Mesenchymal stem cell (in vitro differentiated cells and primary cell): ENCODE measurements at regions not wholly inside any gene's neighbourhood (a gene's known extent, or its start where the extent isn't known, plus 50 kb on each side); places are given as distances from the start of the nearest gene placed in this dataset.

Experiments used
- DNase-seq: peaks from one replicate; pipeline ENCODE4 v3.0.0-alpha.2; 2013
- H2AFZ ChIP-seq: one replicate; pipeline ENCODE4 v1.6.1; 2013; ENCODE audit warnings: low read depth, mild to moderate bottlenecking, control low read depth, inconsistent platforms, low read length, moderate library complexity
- H2AK5ac ChIP-seq: 2 replicates; pipeline ENCODE4 v1.6.1; 2013; ENCODE audit warnings: low read length, moderate library complexity, mild to moderate bottlenecking, inconsistent platforms; ENCODE audit not compliant: severe bottlenecking
- H2BK120ac ChIP-seq: one replicate; pipeline ENCODE4 v1.6.1; 2013; ENCODE audit warnings: low read depth, mild to moderate bottlenecking, inconsistent platforms, low read length, moderate library complexity
- H2BK12ac ChIP-seq, 2 experiments: one replicate each; pipeline ENCODE4 v1.6.1; 2013; ENCODE audit warnings: inconsistent platforms in 2 of 2, low read length in 2 of 2, mild to moderate bottlenecking in 2 of 2, moderate library complexity in 2 of 2, control low read depth in 1 of 2
- H2BK15ac ChIP-seq: one replicate; pipeline ENCODE4 v1.6.1; 2013; ENCODE audit warnings: mild to moderate bottlenecking, low read depth, inconsistent platforms; ENCODE audit not compliant: poor library complexity, severe bottlenecking
- H2BK5ac ChIP-seq: 2 replicates; pipeline ENCODE4 v1.6.1; 2013; ENCODE audit warnings: low read depth, mild to moderate bottlenecking, low read length, control low read depth, inconsistent platforms; ENCODE audit not compliant: poor library complexity, severe bottlenecking
- H3K14ac ChIP-seq, 2 experiments: one replicate each; pipeline ENCODE4 v1.6.1; 2013; ENCODE audit warnings: inconsistent platforms in 2 of 2, low read length in 2 of 2, control low read depth in 1 of 2, mild to moderate bottlenecking in 1 of 2, moderate library complexity in 1 of 2
- H3K18ac ChIP-seq, 2 experiments: one replicate each; pipeline ENCODE4 v1.6.1; 2013; ENCODE audit warnings: inconsistent platforms in 2 of 2, low read length in 2 of 2, control low read depth in 1 of 2, low read depth in 1 of 2, mild to moderate bottlenecking in 1 of 2
- H3K23ac ChIP-seq, 2 experiments: one replicate each; pipeline ENCODE4 v1.6.1; 2013; ENCODE audit warnings: inconsistent platforms in 2 of 2, low read length in 2 of 2, mild to moderate bottlenecking in 2 of 2, moderate library complexity in 2 of 2, control low read depth in 1 of 2
- H3K27ac ChIP-seq: 2 replicates; pipeline ENCODE4 v1.5.1; 2013; ENCODE audit warnings: mild to moderate bottlenecking, moderate library complexity, low read length, control low read depth, inconsistent platforms; ENCODE audit not compliant: poor library complexity, severe bottlenecking
- H3K27me3 ChIP-seq, 2 experiments: 2 replicates each; pipeline versions ENCODE4 v1.6.1 to v1.7.0; 2013; ENCODE audit warnings: low read length in 2 of 2, mild to moderate bottlenecking in 2 of 2, moderate library complexity in 2 of 2, control low read depth in 1 of 2, inconsistent platforms in 1 of 2; ENCODE audit not compliant: control insufficient read depth in 1 of 2, insufficient read depth in 1 of 2
- H3K36me3 ChIP-seq, 2 experiments: 2 replicates each; pipeline versions ENCODE4 v1.6.1 to v1.7.0; 2013; ENCODE audit warnings: low read length in 2 of 2, control low read depth in 1 of 2, inconsistent platforms in 1 of 2, low read depth in 1 of 2, mild to moderate bottlenecking in 1 of 2; ENCODE audit not compliant: insufficient read depth in 2 of 2, control insufficient read depth in 1 of 2
- H3K4ac ChIP-seq, 2 experiments: one replicate each; pipeline ENCODE4 v1.6.1; 2013; ENCODE audit warnings: inconsistent platforms in 2 of 2, low read length in 2 of 2, mild to moderate bottlenecking in 2 of 2, moderate library complexity in 2 of 2, control low read depth in 1 of 2, low read depth in 1 of 2
- H3K4me1 ChIP-seq: 2 replicates; pipeline ENCODE4 v1.6.1; 2013; ENCODE audit warnings: low read depth, low read length, control low read depth; ENCODE audit not compliant: control insufficient read depth, insufficient read depth
- H3K4me2 ChIP-seq: 2 replicates; pipeline ENCODE4 v1.6.1; 2013; ENCODE audit warnings: low read length, mild to moderate bottlenecking, inconsistent platforms; ENCODE audit not compliant: poor library complexity, severe bottlenecking
- H3K4me3 ChIP-seq, 2 experiments: 2 replicates each; pipeline versions ENCODE4 v1.5.1 to v1.7.0; 2013; ENCODE audit warnings: low read length in 2 of 2, mild to moderate bottlenecking in 2 of 2, control low read depth in 1 of 2, low read depth in 1 of 2; ENCODE audit not compliant: insufficient read depth in 1 of 2
- H3K79me1 ChIP-seq: replicated peaks from 2 replicates; pipeline ENCODE4 v1.6.1; 2013; ENCODE audit warnings: mild to moderate bottlenecking, control low read depth, low read length, inconsistent platforms; ENCODE audit not compliant: poor library complexity, severe bottlenecking
- H3K9ac ChIP-seq: 2 replicates; pipeline ENCODE4 v1.7.0; 2013; ENCODE audit warnings: mild to moderate bottlenecking, low read length, moderate library complexity
- H3K9me3 ChIP-seq: 2 replicates; pipeline ENCODE4 v1.7.0; 2013; ENCODE audit warnings: mild to moderate bottlenecking, low read length; ENCODE audit not compliant: control insufficient read depth
- H4K8ac ChIP-seq: one replicate; pipeline ENCODE4 v1.6.1; 2013; ENCODE audit warnings: inconsistent platforms, mild to moderate bottlenecking, low read length, moderate library complexity
- H4K91ac ChIP-seq: one replicate; pipeline ENCODE4 v1.6.1; 2013; ENCODE audit warnings: mild to moderate bottlenecking, low read length, inconsistent platforms
- WGBS: methylation state at CpG from one replicate; pipeline ENCODE4 v1.1.7; 2013; ENCODE audit warnings: mixed read lengths; 5-methylcytosine and 5-hydroxymethylcytosine counted together

GRCh38 chr3:148599481-148599880 lies 98.2 kb upstream of the AGTR1 start:
- H3K27me3 ChIP-seq: no peaks in the 10 kb centered on the region
- WGBS: 96% methylated on average over 5 of the region's 5 CpGs
- no peak overlapping the region for H3K4me2 ChIP-seq
- no peak overlapping the region for H3K4ac ChIP-seq
- H4K8ac ChIP-seq: no peak overlapping the region
- H3K23ac ChIP-seq: no peak overlapping the region
- DNase-seq: no peak
- H3K27ac ChIP-seq: no peak overlapping the region
- no peaks in the 10 kb centered on the region for H3K79me1 ChIP-seq
- no peak overlapping the region for H2BK15ac ChIP-seq
- no peaks in the 10 kb centered on the region for H3K36me3 ChIP-seq
- no peak overlapping the region for H2AK5ac ChIP-seq
- no peak overlapping the region for H2BK12ac ChIP-seq
- no peak overlapping the region for H2BK5ac ChIP-seq
- no peaks in the 10 kb centered on the region for H3K9me3 ChIP-seq
- no peak overlapping the region for H2AFZ ChIP-seq
- H3K18ac ChIP-seq: no peak overlapping the region
- H2BK120ac ChIP-seq: no peak overlapping the region
- H3K4me3 ChIP-seq: no peak overlapping the region
- no peak overlapping the region for H3K9ac ChIP-seq
- H4K91ac ChIP-seq: no peak overlapping the region
- no peak overlapping the region for H3K14ac ChIP-seq
- peaks cover 6% of the 10 kb centered on the region for H3K4me1 ChIP-seq

GRCh38 chr3:148600440-148600839 lies 97.3 kb upstream of the AGTR1 start:
- WGBS: 84% methylated on average over 1 of the region's 1 CpG

GRCh38 chr3:148600902-148601765 lies 96.6 kb upstream of the AGTR1 start:
- H3K4me1 ChIP-seq: peaks cover 6% of the 10 kb centered on the region
- H2BK5ac ChIP-seq: no peak overlapping the region
- H2BK120ac ChIP-seq: no peak overlapping the region
- no peak overlapping the region for H3K4me3 ChIP-seq
- WGBS: 94% methylated on average over 4 of the region's 4 CpGs
- H3K9ac ChIP-seq: no peak overlapping the region
- H4K8ac ChIP-seq: no peak overlapping the region
- H2AK5ac ChIP-seq: peak overlapping the region; percentile 45
- H3K18ac ChIP-seq: peak overlapping the region in 1 of 2 experiments; percentile 76
- H3K23ac ChIP-seq: no peak overlapping the region
- H4K91ac ChIP-seq: no peak overlapping the region
- no peak overlapping the region for H2AFZ ChIP-seq
- no peaks in the 10 kb centered on the region for H3K9me3 ChIP-seq
- no peak overlapping the region for H2BK12ac ChIP-seq
- no peaks in the 10 kb centered on the region for H3K27me3 ChIP-seq
- H3K36me3 ChIP-seq: no peaks in the 10 kb centered on the region
- no peak overlapping the region for H3K4ac ChIP-seq
- peak overlapping the region; percentile 15 for H3K27ac ChIP-seq
- H3K4me2 ChIP-seq: no peak overlapping the region
- no peaks in the 10 kb centered on the region for H3K79me1 ChIP-seq
- DNase-seq: no peak
- no peak overlapping the region for H2BK15ac ChIP-seq
- H3K14ac ChIP-seq: peak overlapping the region in 1 of 2 experiments; percentile 55

More at GRCh38 chr3:148600440-148600839, 97.3 kb upstream of the AGTR1 start:
- no peak overlapping the region for H2BK120ac ChIP-seq
- no peak overlapping the region for H3K4ac ChIP-seq
- no peak overlapping the region for H2AK5ac ChIP-seq
- H3K27me3 ChIP-seq: no peaks in the 10 kb centered on the region
- no peak overlapping the region for H4K8ac ChIP-seq
- H3K4me3 ChIP-seq: no peak overlapping the region
- no peak overlapping the region for H3K18ac ChIP-seq
- no peak overlapping the region for H3K27ac ChIP-seq
- peaks cover 6% of the 10 kb centered on the region for H3K4me1 ChIP-seq
- H4K91ac ChIP-seq: no peak overlapping the region
- no peaks in the 10 kb centered on the region for H3K36me3 ChIP-seq
- H2AFZ ChIP-seq: no peak overlapping the region
- H2BK15ac ChIP-seq: no peak overlapping the region
- no peak overlapping the region for H3K23ac ChIP-seq
- no peaks in the 10 kb centered on the region for H3K9me3 ChIP-seq
- DNase-seq: no peak
- no peak overlapping the region for H2BK5ac ChIP-seq
- H3K79me1 ChIP-seq: no peaks in the 10 kb centered on the region
- no peak overlapping the region for H3K14ac ChIP-seq
- H2BK12ac ChIP-seq: no peak overlapping the region
- no peak overlapping the region for H3K9ac ChIP-seq
- no peak overlapping the region for H3K4me2 ChIP-seq

- no peak overlapping the region for H3K4me2 ChIP-seq
- peaks cover 6% of the 10 kb centered on the region for H3K4me1 ChIP-seq
- H3K18ac ChIP-seq: no peak overlapping the region
- H3K4ac ChIP-seq: no peak overlapping the region
- no peak overlapping the region for H2BK120ac ChIP-seq
- H3K36me3 ChIP-seq: no peaks in the 10 kb centered on the region
- H2AFZ ChIP-seq: no peak overlapping the region
- H2BK12ac ChIP-seq: no peak overlapping the region
- no peak overlapping the region for H3K23ac ChIP-seq
- H2BK5ac ChIP-seq: no peak overlapping the region
- H3K27me3 ChIP-seq: no peaks in the 10 kb centered on the region
- H3K27ac ChIP-seq: no peak overlapping the region
- no peaks in the 10 kb centered on the region for H3K9me3 ChIP-seq
- H4K91ac ChIP-seq: no peak overlapping the region
- DNase-seq: peak; percentile 10
- H3K4me3 ChIP-seq: no peak overlapping the region
- no peak overlapping the region for H3K9ac ChIP-seq
- WGBS: 88% methylated on average over 1 of the region's 3 CpGs
- H2AK5ac ChIP-seq: no peak overlapping the region
- H3K14ac ChIP-seq: no peak overlapping the region
- no peak overlapping the region for H4K8ac ChIP-seq
- no peaks in the 10 kb centered on the region for H3K79me1 ChIP-seq
- no peak overlapping the region for H2BK15ac ChIP-seq
Observed at GRCh38 chr3:148601766-148602685, 95.7 kb upstream of the AGTR1 start.
